H1 (cell line): ENCODE measurements at regions not wholly inside any gene's neighbourhood (a gene's known extent, or its start where the extent isn't known, plus 50 kb on each side); places are given as distances from the start of the nearest gene placed in this dataset.

Source experiments
- CTCF ChIA-PET: fragments of 300-600 bp; sonication (Branson Sonifier 250); formaldehyde crosslinking; loops from one replicate; lab custom pipeline; 2021; ENCODE audit not compliant: partially characterized antibody; lab: Charles Lee
- POLR2A ChIA-PET: fragments of 300-600 bp; sonication (Branson Sonifier 250); formaldehyde crosslinking; loops from one replicate; lab custom pipeline; 2021; ENCODE audit warnings: inconsistent platforms; ENCODE audit not compliant: partially characterized antibody; lab: Charles Lee
- DNase-seq, 2 experiments: peaks; one replicate each; pipeline versions ENCODE4 v3.0.0 to v3.0.0-alpha.2; 2010 to 2022; ENCODE audit warnings: low spot score in 2 of 2, low read depth in 1 of 2, mixed read lengths in 1 of 2
- FAIRE-seq: peaks from 2 replicates; lab custom pipeline; 2011; peaks lifted over from hg19 to GRCh38; lab: Jason Lieb, UNC
- H2AFZ ChIP-seq: 2 replicates; pipeline ENCODE4 v1.8.1; 2012; ENCODE audit warnings: low read length, inconsistent platforms
- H2AK5ac ChIP-seq: 2 replicates; pipeline ENCODE4 v1.6.1; 2013; ENCODE audit warnings: low read depth, low read length
- H2BK120ac ChIP-seq: replicated peaks from 2 replicates; pipeline ENCODE3; 2013; ENCODE audit warnings: low read depth, low read length, inconsistent platforms
- H2BK12ac ChIP-seq: 2 replicates; pipeline ENCODE4 v1.6.1; 2013; ENCODE audit warnings: low read depth, low read length
- H2BK15ac ChIP-seq: 2 replicates; pipeline ENCODE4 v1.6.1; 2013; ENCODE audit warnings: low read length
- H2BK20ac ChIP-seq: 2 replicates; pipeline ENCODE4 v1.6.1; 2013; ENCODE audit warnings: low read length
- H2BK5ac ChIP-seq: 2 replicates; pipeline ENCODE4 v1.6.1; 2013; ENCODE audit warnings: low read depth, low read length
- H3K14ac ChIP-seq: 2 replicates; pipeline ENCODE4 v1.6.1; 2013; ENCODE audit warnings: inconsistent platforms; ENCODE audit not compliant: insufficient read length
- H3K18ac ChIP-seq: 2 replicates; pipeline ENCODE4 v1.6.1; 2013; ENCODE audit warnings: low read length; ENCODE audit errors: extremely low read depth
- H3K23ac ChIP-seq: 2 replicates; pipeline ENCODE4 v1.6.1; 2013; ENCODE audit warnings: inconsistent platforms; ENCODE audit not compliant: insufficient read length
- H3K23me2 ChIP-seq: 2 replicates; pipeline ENCODE4 v1.6.1; 2013; ENCODE audit warnings: low read depth, low read length
- H3K27ac ChIP-seq: 2 replicates; pipeline ENCODE4 v1.6.1; 2011; ENCODE audit warnings: low read depth, low read length, inconsistent platforms
- H3K27me3 ChIP-seq, 4 experiments: replicated peaks in 1 of 4; 1 replicate in 1 of 4; 2 replicates in 3 of 4; pipeline versions ENCODE4 v1.6.1 to v1.8.1; 2011 to 2013; ENCODE audit warnings: low read length in 3 of 4, mild to moderate bottlenecking in 3 of 4, inconsistent platforms in 2 of 4, mixed read lengths in 2 of 4, moderate library complexity in 1 of 4; ENCODE audit not compliant: control insufficient read depth in 3 of 4, insufficient read depth in 3 of 4; ENCODE audit errors: extremely low read depth in 1 of 4
- H3K36me3 ChIP-seq, 4 experiments: 2 replicates each; pipeline versions ENCODE4 v1.6.1 to v1.8.1; 2011 to 2013; ENCODE audit warnings: mild to moderate bottlenecking in 4 of 4, low read length in 3 of 4, moderate library complexity in 2 of 4, control low read depth in 1 of 4, inconsistent platforms in 1 of 4; ENCODE audit not compliant: insufficient read depth in 4 of 4, control insufficient read depth in 2 of 4
- H3K4ac ChIP-seq: replicated peaks from 2 replicates; pipeline ENCODE3; 2013; ENCODE audit warnings: low read length, low read depth, mixed read lengths, inconsistent platforms; ENCODE audit not compliant: insufficient read length
- H3K4me1 ChIP-seq, 4 experiments: replicated peaks in 1 of 4; 1 replicate in 1 of 4; 2 replicates in 3 of 4; pipeline versions ENCODE4 v1.6.1 to v1.8.1; 2011 to 2013; ENCODE audit warnings: low read length in 3 of 4, inconsistent platforms in 2 of 4, mixed read lengths in 1 of 4; ENCODE audit not compliant: insufficient read depth in 4 of 4, control insufficient read depth in 3 of 4
- H3K4me2 ChIP-seq, 2 experiments: 2 replicates each; pipeline versions ENCODE4 v1.6.1 to v1.8.1; 2011 to 2013; ENCODE audit warnings: low read depth in 2 of 2, low read length in 2 of 2, control low read depth in 1 of 2, inconsistent platforms in 1 of 2, mild to moderate bottlenecking in 1 of 2; ENCODE audit not compliant: insufficient read depth in 1 of 2
- H3K4me3 ChIP-seq, 4 experiments: fragments of 200-600, 300-600 bp in 1 of 4; sonication (generic), shearing (Covaris generic), sonication (Bioruptor Twin) in 1 of 4; 2 replicates each; pipeline versions ENCODE4 v1.5.1 to v1.8.1; 2011 to 2016; ENCODE audit warnings: low read length in 4 of 4, low read depth in 3 of 4, control low read depth in 2 of 4, inconsistent platforms in 2 of 4, mild to moderate bottlenecking in 2 of 4, mixed read lengths in 1 of 4, moderate library complexity in 1 of 4; ENCODE audit not compliant: insufficient read depth in 2 of 4; ENCODE audit errors: extremely low read depth in 1 of 4
- H3K56ac ChIP-seq: replicated peaks from 2 replicates; pipeline ENCODE3; 2013; ENCODE audit warnings: low read depth, mild to moderate bottlenecking, mixed read lengths, low read length, inconsistent platforms; ENCODE audit not compliant: insufficient read length
- H3K79me1 ChIP-seq: 2 replicates; pipeline ENCODE4 v1.6.1; 2013; ENCODE audit warnings: low read depth, low read length, control low read depth
- H3K79me2 ChIP-seq, 2 experiments: 2 replicates each; pipeline versions ENCODE4 v1.6.1 to v1.8.1; 2012 to 2013; ENCODE audit warnings: low read length in 2 of 2, mild to moderate bottlenecking in 2 of 2, inconsistent platforms in 1 of 2; ENCODE audit not compliant: insufficient read depth in 2 of 2, control insufficient read depth in 1 of 2
- H3K9ac ChIP-seq, 4 experiments: replicated peaks in 1 of 4; 1 replicate in 1 of 4; 2 replicates in 3 of 4; pipeline versions ENCODE4 v1.6.1 to v1.8.1; 2011 to 2013; ENCODE audit warnings: low read depth in 3 of 4, low read length in 3 of 4, control low read depth in 2 of 4, mild to moderate bottlenecking in 2 of 4, moderate library complexity in 2 of 4, inconsistent platforms in 1 of 4; ENCODE audit errors: extremely low read depth in 1 of 4
- H3K9me3 ChIP-seq, 2 experiments: 2 replicates each; pipeline versions ENCODE4 v1.6.1 to v1.8.1; 2012 to 2013; ENCODE audit warnings: mild to moderate bottlenecking in 2 of 2, moderate library complexity in 2 of 2, control low read depth in 1 of 2, inconsistent platforms in 1 of 2, low read depth in 1 of 2, low read length in 1 of 2, mixed read lengths in 1 of 2; ENCODE audit not compliant: insufficient read depth in 2 of 2
- H4K20me1 ChIP-seq, 2 experiments: replicated peaks in 1 of 2; 2 replicates each; pipeline versions ENCODE3 to v1.8.1; 2011 to 2013; ENCODE audit warnings: inconsistent platforms in 2 of 2, low read length in 2 of 2, mild to moderate bottlenecking in 1 of 2; ENCODE audit not compliant: insufficient read depth in 2 of 2, control insufficient read depth in 1 of 2
- H4K5ac ChIP-seq: 2 replicates; pipeline ENCODE4 v1.6.1; 2013; ENCODE audit warnings: low read length, low read depth, mixed read lengths, inconsistent platforms; ENCODE audit not compliant: insufficient read length
- H4K8ac ChIP-seq: 2 replicates; pipeline ENCODE4 v1.8.0; 2013; ENCODE audit warnings: mild to moderate bottlenecking, moderate library complexity, low read length, inconsistent platforms; ENCODE audit not compliant: insufficient read depth; ENCODE audit errors: extremely low read depth
- H4K91ac ChIP-seq: replicated peaks from 2 replicates; pipeline ENCODE3; 2013; ENCODE audit warnings: low read length, mixed read lengths, inconsistent platforms; ENCODE audit not compliant: insufficient read length
- BCL11A ChIP-seq, 2 experiments: IDR thresholded peaks; one replicate each; pipeline ENCODE4 v1.6.1; 2011; ENCODE audit warnings: low read depth in 2 of 2, low read length in 2 of 2, mild to moderate bottlenecking in 2 of 2
- CHD2 ChIP-seq: IDR thresholded peaks from 2 replicates; pipeline ENCODE4 v1.6.1; 2012; ENCODE audit warnings: low read length, improper control_type of control experiment
- PHF8 ChIP-seq: fragments of 200-600 bp; sonication (generic); conservative IDR thresholded peaks from 2 replicates; pipeline ENCODE4 v1.7.1; 2012; ENCODE audit warnings: low read depth, mild to moderate bottlenecking, inconsistent platforms, low read length, moderate library complexity
- TBP ChIP-seq: IDR thresholded peaks from 2 replicates; pipeline ENCODE4 v1.6.1; 2011; ENCODE audit warnings: low read depth, low read length, improper control_type of control experiment
- YY1 ChIP-seq: IDR thresholded peaks from 2 replicates; pipeline ENCODE4 v1.6.1; 2011; ENCODE audit warnings: low read depth, mild to moderate bottlenecking, low read length
- TF ChIP-seq, protein P1 (sequence below): IDR thresholded peaks from 2 replicates; pipeline ENCODE4 v1.6.1; 2012; ENCODE audit warnings: inconsistent platforms
- TF ChIP-seq, protein P2 (sequence below): IDR thresholded peaks from 2 replicates; pipeline ENCODE4 v1.6.1; 2012; ENCODE audit warnings: low read length, inconsistent platforms

DNA sequence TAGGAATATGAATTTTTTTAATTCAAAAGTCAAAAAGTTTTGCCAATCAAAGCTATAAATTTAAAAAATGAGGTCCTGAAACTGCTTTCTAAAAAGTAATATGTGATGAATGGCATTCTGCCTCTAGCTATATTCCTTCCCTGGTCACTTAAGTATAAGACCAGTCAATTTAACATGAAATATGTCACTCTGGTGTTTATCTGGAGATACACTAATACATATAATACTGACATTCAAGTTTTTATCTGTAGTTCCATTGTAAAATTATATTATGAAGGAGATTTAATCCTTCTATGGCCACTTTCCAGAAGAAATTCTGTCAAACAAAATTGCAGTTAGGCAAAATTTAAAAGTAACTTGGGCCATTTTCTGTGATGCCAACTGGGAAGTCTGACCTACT is 236.8 kb downstream of the CNTN3 start:
- Histone ChIP-seq H4K91ac (no peak overlapping the region), H3K9ac (no peak overlapping the region), H2AFZ (no peak overlapping the region), H4K5ac (no peak overlapping the region), H4K20me1 (no peaks in the 10 kb centered on the region), H2BK12ac (no peak overlapping the region), H3K27ac (no peak overlapping the region), H3K18ac (no peak overlapping the region), H3K79me1 (no peaks in the 10 kb centered on the region), H3K9me3 (peaks cover 2 to 6% of the 10 kb centered on the region in 2 experiments; a peak in 2 of 4 replicates), H3K79me2 (no peaks in the 10 kb centered on the region), H3K4me3 (no peak overlapping the region), H2AK5ac (no peak overlapping the region), H2BK5ac (no peak overlapping the region), H3K14ac (no peak overlapping the region), H3K4me2 (no peak overlapping the region), H2BK120ac (no peak overlapping the region), H3K23ac (no peak overlapping the region), H2BK15ac (no peak overlapping the region), H2BK20ac (no peak overlapping the region), H3K4me1 (0 out of 7 replicates have a peak, but pooled peaks cover 0 to 2% (median 0%) of the 10 kb centered on the region in 4 experiments), H3K4ac (no peak overlapping the region), H3K36me3 (no peaks in the 10 kb centered on the region), H4K8ac (no peak overlapping the region), H3K23me2 (no peaks in the 10 kb centered on the region), H3K27me3 (no peaks in the 10 kb centered on the region), H3K56ac (no peak overlapping the region)
- FAIRE-seq (no peak), DNase-seq (no peak)
- TF ChIP-seq, protein P1, sequence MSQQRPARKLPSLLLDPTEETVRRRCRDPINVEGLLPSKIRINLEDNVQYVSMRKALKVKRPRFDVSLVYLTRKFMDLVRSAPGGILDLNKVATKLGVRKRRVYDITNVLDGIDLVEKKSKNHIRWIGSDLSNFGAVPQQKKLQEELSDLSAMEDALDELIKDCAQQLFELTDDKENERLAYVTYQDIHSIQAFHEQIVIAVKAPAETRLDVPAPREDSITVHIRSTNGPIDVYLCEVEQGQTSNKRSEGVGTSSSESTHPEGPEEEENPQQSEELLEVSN: no peak
- TF ChIP-seq, protein P2, sequence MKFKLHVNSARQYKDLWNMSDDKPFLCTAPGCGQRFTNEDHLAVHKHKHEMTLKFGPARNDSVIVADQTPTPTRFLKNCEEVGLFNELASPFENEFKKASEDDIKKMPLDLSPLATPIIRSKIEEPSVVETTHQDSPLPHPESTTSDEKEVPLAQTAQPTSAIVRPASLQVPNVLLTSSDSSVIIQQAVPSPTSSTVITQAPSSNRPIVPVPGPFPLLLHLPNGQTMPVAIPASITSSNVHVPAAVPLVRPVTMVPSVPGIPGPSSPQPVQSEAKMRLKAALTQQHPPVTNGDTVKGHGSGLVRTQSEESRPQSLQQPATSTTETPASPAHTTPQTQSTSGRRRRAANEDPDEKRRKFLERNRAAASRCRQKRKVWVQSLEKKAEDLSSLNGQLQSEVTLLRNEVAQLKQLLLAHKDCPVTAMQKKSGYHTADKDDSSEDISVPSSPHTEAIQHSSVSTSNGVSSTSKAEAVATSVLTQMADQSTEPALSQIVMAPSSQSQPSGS: no peak
- TF ChIP-seq CHD2: no peak
- TF ChIP-seq TBP: no peak
- TF ChIP-seq PHF8: no peak
- TF ChIP-seq BCL11A (IDR thresholded peaks at IDR 0.05; ENCODE audit: low read depth in 2 of 2, low read length in 2 of 2): no peak
- TF ChIP-seq YY1: no peak
- ChIA-PET CTCF (interaction anchor here (0.8 to 1.2 kb wide), 2 partner anchors 10 to 25 kb away, joined by 3 read pairs; no protein-coding TSS in a partner anchor), POLR2A (no interaction called here)
